ENCODE measurements at regions not wholly inside any gene's neighbourhood (a gene's known extent, or its start where the extent isn't known, plus 50 kb on each side); places are given as distances from the start of the nearest gene placed in this dataset.
A peak's percentile ranks its signal among the peaks of the same experiment; 100 is the strongest.

DNA sequence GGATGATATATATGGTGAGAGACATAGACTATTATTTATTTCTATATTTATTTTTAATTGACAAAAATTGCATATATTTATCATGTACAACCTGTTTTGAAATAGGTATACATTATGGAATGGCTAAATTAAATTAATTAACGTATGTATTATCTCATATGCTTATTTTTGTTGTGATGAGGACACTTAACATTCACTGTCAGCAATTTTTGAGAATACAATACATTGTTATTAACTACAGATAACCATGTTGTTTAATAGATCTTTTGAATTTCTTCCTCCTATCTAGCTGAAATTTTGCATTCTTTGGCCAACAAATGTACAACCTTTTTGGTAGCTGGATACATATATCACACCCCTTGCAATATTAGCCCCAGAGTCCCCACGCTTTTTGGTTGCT is 110.7 kb upstream of the CITED2 start (continued):
- TF ChIP-seq, protein P1, sequence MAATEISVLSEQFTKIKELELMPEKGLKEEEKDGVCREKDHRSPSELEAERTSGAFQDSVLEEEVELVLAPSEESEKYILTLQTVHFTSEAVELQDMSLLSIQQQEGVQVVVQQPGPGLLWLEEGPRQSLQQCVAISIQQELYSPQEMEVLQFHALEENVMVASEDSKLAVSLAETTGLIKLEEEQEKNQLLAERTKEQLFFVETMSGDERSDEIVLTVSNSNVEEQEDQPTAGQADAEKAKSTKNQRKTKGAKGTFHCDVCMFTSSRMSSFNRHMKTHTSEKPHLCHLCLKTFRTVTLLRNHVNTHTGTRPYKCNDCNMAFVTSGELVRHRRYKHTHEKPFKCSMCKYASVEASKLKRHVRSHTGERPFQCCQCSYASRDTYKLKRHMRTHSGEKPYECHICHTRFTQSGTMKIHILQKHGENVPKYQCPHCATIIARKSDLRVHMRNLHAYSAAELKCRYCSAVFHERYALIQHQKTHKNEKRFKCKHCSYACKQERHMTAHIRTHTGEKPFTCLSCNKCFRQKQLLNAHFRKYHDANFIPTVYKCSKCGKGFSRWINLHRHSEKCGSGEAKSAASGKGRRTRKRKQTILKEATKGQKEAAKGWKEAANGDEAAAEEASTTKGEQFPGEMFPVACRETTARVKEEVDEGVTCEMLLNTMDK (IDR thresholded peaks at IDR 0.05; ENCODE audit: borderline replicate concordance, insufficient read depth, low read depth, low read length, poor library complexity, severe bottlenecking), result no peak
- TF ChIP-seq ZKSCAN3 (CRISPR knock-in tag; IDR thresholded peaks at IDR 0.05) (no peak), MAFG (tag; conservative IDR thresholded peaks at IDR 0.05) (peak; percentile 18; the same call in 1 of the 2 replicates)
- TF ChIP-seq, protein P2, sequence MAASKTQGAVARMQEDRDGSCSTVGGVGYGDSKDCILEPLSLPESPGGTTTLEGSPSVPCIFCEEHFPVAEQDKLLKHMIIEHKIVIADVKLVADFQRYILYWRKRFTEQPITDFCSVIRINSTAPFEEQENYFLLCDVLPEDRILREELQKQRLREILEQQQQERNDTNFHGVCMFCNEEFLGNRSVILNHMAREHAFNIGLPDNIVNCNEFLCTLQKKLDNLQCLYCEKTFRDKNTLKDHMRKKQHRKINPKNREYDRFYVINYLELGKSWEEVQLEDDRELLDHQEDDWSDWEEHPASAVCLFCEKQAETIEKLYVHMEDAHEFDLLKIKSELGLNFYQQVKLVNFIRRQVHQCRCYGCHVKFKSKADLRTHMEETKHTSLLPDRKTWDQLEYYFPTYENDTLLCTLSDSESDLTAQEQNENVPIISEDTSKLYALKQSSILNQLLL (CRISPR knock-in tag; IDR thresholded peaks at IDR 0.05; ENCODE audit: borderline replicate concordance), result no peak

DNA sequence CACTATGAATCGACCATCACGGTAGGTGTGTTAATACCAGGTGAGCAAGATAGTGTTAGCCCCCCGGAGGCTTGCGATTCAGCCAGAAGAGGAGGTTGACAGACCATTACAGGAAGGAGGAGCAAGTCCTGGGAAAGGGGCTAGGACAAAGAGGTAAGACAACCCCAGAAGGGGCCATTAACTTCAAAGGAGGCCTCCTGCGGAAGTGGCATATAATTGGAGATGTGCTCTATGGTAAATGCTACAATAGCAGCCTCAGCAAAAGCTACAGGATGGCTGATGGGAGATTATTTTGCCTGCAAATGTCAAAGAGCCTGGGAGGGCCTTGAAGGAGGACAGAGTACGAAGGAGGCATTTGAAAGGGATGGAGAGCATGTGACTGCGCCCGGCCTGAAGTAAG is 108.6 kb upstream of the CITED2 start:
- ATAC-seq (no peak), DNase-seq (ENCODE audit: extremely low read depth in 1 of 4, low spot score in 3 of 4) (no peak), FAIRE-seq (no peak)
- H3K27me3 ChIP-seq (ENCODE audit: control insufficient read depth in 2 of 2, insufficient read depth in 2 of 2, low read length in 2 of 2), result no peaks in the 10 kb centered on the region
- H3K4me3 ChIP-seq, result no peak overlapping the region
- no peaks in the 10 kb centered on the region for H3K36me3 ChIP-seq (ENCODE audit: control insufficient read depth, insufficient read depth, low read length)
- peak overlapping the region; percentile 61 for H2AFZ ChIP-seq (ENCODE audit: low read depth, low read length)
- intact Hi-C loops (cut with micrococcal nuclease), result no loop called here
- CTCF ChIA-PET (ENCODE audit: low intra/inter-chr PET ratio), result no interaction called here
- no peaks in the 10 kb centered on the region for H4K20me1 ChIP-seq (replicated peaks; ENCODE audit: control insufficient read depth, insufficient read depth, low read length)
- H3K79me2 ChIP-seq (ENCODE audit: control insufficient read depth, insufficient read depth, low read length), result no peaks in the 10 kb centered on the region
- POLR2A ChIA-PET, result no interaction called here
- no peaks in the 10 kb centered on the region for H3K9me1 ChIP-seq (ENCODE audit: control insufficient read depth, insufficient read depth, low read length)
- no peak overlapping the region; a peak in 1 of 4 replicates for H3K9ac ChIP-seq (ENCODE audit: insufficient read depth in 1 of 2, low read depth in 2 of 2, low read length in 2 of 2)
- TF ChIP-seq, protein P3, sequence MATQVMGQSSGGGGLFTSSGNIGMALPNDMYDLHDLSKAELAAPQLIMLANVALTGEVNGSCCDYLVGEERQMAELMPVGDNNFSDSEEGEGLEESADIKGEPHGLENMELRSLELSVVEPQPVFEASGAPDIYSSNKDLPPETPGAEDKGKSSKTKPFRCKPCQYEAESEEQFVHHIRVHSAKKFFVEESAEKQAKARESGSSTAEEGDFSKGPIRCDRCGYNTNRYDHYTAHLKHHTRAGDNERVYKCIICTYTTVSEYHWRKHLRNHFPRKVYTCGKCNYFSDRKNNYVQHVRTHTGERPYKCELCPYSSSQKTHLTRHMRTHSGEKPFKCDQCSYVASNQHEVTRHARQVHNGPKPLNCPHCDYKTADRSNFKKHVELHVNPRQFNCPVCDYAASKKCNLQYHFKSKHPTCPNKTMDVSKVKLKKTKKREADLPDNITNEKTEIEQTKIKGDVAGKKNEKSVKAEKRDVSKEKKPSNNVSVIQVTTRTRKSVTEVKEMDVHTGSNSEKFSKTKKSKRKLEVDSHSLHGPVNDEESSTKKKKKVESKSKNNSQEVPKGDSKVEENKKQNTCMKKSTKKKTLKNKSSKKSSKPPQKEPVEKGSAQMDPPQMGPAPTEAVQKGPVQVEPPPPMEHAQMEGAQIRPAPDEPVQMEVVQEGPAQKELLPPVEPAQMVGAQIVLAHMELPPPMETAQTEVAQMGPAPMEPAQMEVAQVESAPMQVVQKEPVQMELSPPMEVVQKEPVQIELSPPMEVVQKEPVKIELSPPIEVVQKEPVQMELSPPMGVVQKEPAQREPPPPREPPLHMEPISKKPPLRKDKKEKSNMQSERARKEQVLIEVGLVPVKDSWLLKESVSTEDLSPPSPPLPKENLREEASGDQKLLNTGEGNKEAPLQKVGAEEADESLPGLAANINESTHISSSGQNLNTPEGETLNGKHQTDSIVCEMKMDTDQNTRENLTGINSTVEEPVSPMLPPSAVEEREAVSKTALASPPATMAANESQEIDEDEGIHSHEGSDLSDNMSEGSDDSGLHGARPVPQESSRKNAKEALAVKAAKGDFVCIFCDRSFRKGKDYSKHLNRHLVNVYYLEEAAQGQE (IDR thresholded peaks at IDR 0.05; ENCODE audit: borderline replicate concordance), result no peak
- TF ChIP-seq, protein P3 (CRISPR knock-in tag; IDR thresholded peaks at IDR 0.05; ENCODE audit: low read depth), result no peak
- TF ChIP-seq C11orf30 (IDR thresholded peaks at IDR 0.05; ENCODE audit: low read depth), result 0 out of 2 replicates have a peak, but pooled peaks have one; percentile 7
- no peaks in the 10 kb centered on the region for H3K9me3 ChIP-seq (replicated peaks; ENCODE audit: control insufficient read depth, insufficient read depth, low read depth, low read length)
- H3K4me2 ChIP-seq (ENCODE audit: insufficient read depth, low read length), result no peak overlapping the region
- H3K27ac ChIP-seq (ENCODE audit: extremely low read depth, low read depth, low read length), result no peak overlapping the region
- WGBS (ENCODE audit: insufficient coverage, low coverage, missing lambda C conversion rate), result 71% methylated on average over 8 of the region's 8 CpGs
- peaks cover 0 to 24% of the 10 kb centered on the region in 2 experiments; a peak in 2 of 5 replicates for H3K4me1 ChIP-seq (replicated peaks in 1 of 2; ENCODE audit: control insufficient read depth in 2 of 2, insufficient read depth in 2 of 2, low read length in 2 of 2)
- in situ Hi-C loops (cut with MboI), result no loop called here
- no TSS peak for BruUV-seq (replicated peaks)

All from K562 (cell line).